Keratinocyte (primary cell): ENCODE measurements at regions not wholly inside any gene's neighbourhood (a gene's known extent, or its start where the extent isn't known, plus 50 kb on each side); places are given as distances from the start of the nearest gene placed in this dataset.

Experiments
- DNase-seq: peaks from one replicate; pipeline ENCODE4 v3.0.0-alpha.2; 2011; ENCODE audit warnings: low read depth, missing footprints, low spot score
- FAIRE-seq: peaks from 2 replicates; lab custom pipeline; 2011; peaks lifted over from hg19 to GRCh38; lab: Jason Lieb, UNC
- H2AFZ ChIP-seq: 2 replicates; pipeline ENCODE4 v1.6.0; 2012; ENCODE audit warnings: low read length, control low read depth, inconsistent platforms; ENCODE audit not compliant: control insufficient read depth
- H3K27ac ChIP-seq: 2 replicates; pipeline ENCODE4 v1.5.1; 2011; ENCODE audit warnings: low read length; ENCODE audit not compliant: control insufficient read depth, insufficient read depth
- H3K27me3 ChIP-seq: 3 replicates; pipeline ENCODE4 v1.6.0; 2011; ENCODE audit warnings: low read length; ENCODE audit not compliant: control insufficient read depth, insufficient read depth; ENCODE audit errors: extremely low read depth
- H3K36me3 ChIP-seq, 2 experiments: 2 replicates in 1 of 2; 3 replicates in 1 of 2; pipeline ENCODE4 v1.5.1; 2011; ENCODE audit warnings: low read length in 2 of 2, mild to moderate bottlenecking in 1 of 2; ENCODE audit not compliant: control insufficient read depth in 2 of 2, insufficient read depth in 2 of 2; ENCODE audit errors: extremely low read depth in 1 of 2
- H3K4me1 ChIP-seq: 3 replicates; pipeline ENCODE4 v1.5.1; 2011; ENCODE audit warnings: low read length; ENCODE audit not compliant: control insufficient read depth, insufficient read depth; ENCODE audit errors: extremely low read depth
- H3K4me2 ChIP-seq: 3 replicates; pipeline ENCODE4 v1.6.0; 2011; ENCODE audit warnings: low read depth, low read length; ENCODE audit not compliant: control insufficient read depth, insufficient read depth; ENCODE audit errors: extremely low read depth
- H3K4me3 ChIP-seq, 3 experiments: fragments of 200-600 bp in 1 of 3; sonication (generic) in 1 of 3; 2 replicates in 2 of 3; 3 replicates in 1 of 3; pipeline ENCODE4 v1.5.1; 2011 to 2016; ENCODE audit warnings: low read length in 3 of 3, mild to moderate bottlenecking in 3 of 3, control low read depth in 2 of 3, inconsistent platforms in 1 of 3, low read depth in 1 of 3, mixed read lengths in 1 of 3, mixed run types in 1 of 3, moderate library complexity in 1 of 3; ENCODE audit not compliant: control insufficient read depth in 2 of 3, insufficient read depth in 2 of 3; ENCODE audit errors: extremely low read depth in 1 of 3
- H3K79me2 ChIP-seq: 2 replicates; pipeline ENCODE4 v1.6.0; 2012; ENCODE audit warnings: low read length; ENCODE audit not compliant: control insufficient read depth, insufficient read depth
- H3K9ac ChIP-seq: 3 replicates; pipeline ENCODE4 v1.6.0; 2011; ENCODE audit warnings: low read length; ENCODE audit not compliant: control insufficient read depth, insufficient read depth; ENCODE audit errors: extremely low read depth
- H3K9me1 ChIP-seq: 3 replicates; pipeline ENCODE4 v1.6.0; 2011; ENCODE audit warnings: low read length; ENCODE audit not compliant: control insufficient read depth, insufficient read depth; ENCODE audit errors: extremely low read depth
- H3K9me3 ChIP-seq: 2 replicates; pipeline ENCODE4 v1.5.1; 2012; ENCODE audit warnings: low read depth, low read length; ENCODE audit not compliant: control insufficient read depth
- H4K20me1 ChIP-seq: 3 replicates; pipeline ENCODE4 v1.6.0; 2011; ENCODE audit warnings: low read length; ENCODE audit not compliant: control insufficient read depth, insufficient read depth; ENCODE audit errors: extremely low read depth
- CTCF ChIP-seq, 3 experiments: IDR thresholded peaks in 1 of 3; conservative IDR thresholded peaks in 1 of 3; optimal IDR thresholded peaks in 1 of 3; 2 replicates in 2 of 3; 3 replicates in 1 of 3; pipeline versions ENCODE3 to v1.5.1; 2011; ENCODE audit warnings: low read length in 3 of 3, mild to moderate bottlenecking in 3 of 3, moderate library complexity in 2 of 3, control low read depth in 1 of 3, inconsistent platforms in 1 of 3; ENCODE audit not compliant: insufficient read depth in 2 of 3; ENCODE audit errors: extremely low read depth in 1 of 3
- EZH2 ChIP-seq: IDR thresholded peaks from one replicate; pipeline ENCODE4 v1.6.1; 2012; ENCODE audit warnings: inconsistent platforms, mild to moderate bottlenecking, low read length, moderate library complexity
- dilution Hi-C: fragments of 300-500 bp; cut with MboI; formaldehyde crosslinking; loops from one replicate; pipeline ENCODE4 v1.7.0; 2020; ENCODE audit warnings: low sequenced_read_pairs; ENCODE audit not compliant: extremely low pct_ligation_motif_present

- TF ChIP-seq EZH2 (no peak), CTCF (optimal IDR thresholded peaks at IDR 0.05 in 1 of 3, IDR thresholded peaks at IDR 0.05 in 1 of 3, conservative IDR thresholded peaks at IDR 0.05 in 1 of 3; ENCODE audit: extremely low read depth in 1 of 3, insufficient read depth in 2 of 3, low read length in 3 of 3) (no peak)
- Histone ChIP-seq H3K4me1 (no peaks in the 10 kb centered on the region), H3K9me1 (no peaks in the 10 kb centered on the region), H3K4me2 (no peak overlapping the region), H3K27me3 (no peaks in the 10 kb centered on the region), H2AFZ (no peak overlapping the region), H4K20me1 (no peaks in the 10 kb centered on the region), H3K9ac (no peak overlapping the region), H3K4me3 (no peak overlapping the region), H3K36me3 (no peaks in the 10 kb centered on the region), H3K79me2 (no peaks in the 10 kb centered on the region), H3K9me3 (peaks cover 2% of the 10 kb centered on the region), H3K27ac (no peak overlapping the region)
- FAIRE-seq (no peak), DNase-seq (no peak)
- dilution Hi-C loops = no loop called here
These were observed 348.3 kb upstream of the TMCO5A start for GRCh38 chr15:37586011-37586583.

- DNase-seq = no peak
- no peaks in the 10 kb centered on the region for H3K79me2 ChIP-seq
- peaks cover 2% of the 10 kb centered on the region for H3K9me3 ChIP-seq
These were observed 347.5 kb upstream of the TMCO5A start for GRCh38 chr15:37586976-37587375.

More at GRCh38 chr15:37586976-37587375, 347.5 kb upstream of the TMCO5A start:
- Histone ChIP-seq H4K20me1 (no peaks in the 10 kb centered on the region), H3K9me1 (no peaks in the 10 kb centered on the region), H3K4me3 (no peak overlapping the region), H3K27ac (no peak overlapping the region), H3K4me2 (no peak overlapping the region), H3K9ac (no peak overlapping the region), H3K4me1 (no peaks in the 10 kb centered on the region), H3K36me3 (no peaks in the 10 kb centered on the region), H2AFZ (no peak overlapping the region), H3K27me3 (no peaks in the 10 kb centered on the region)
- no peak for TF ChIP-seq CTCF (optimal IDR thresholded peaks at IDR 0.05 in 1 of 3, IDR thresholded peaks at IDR 0.05 in 1 of 3, conservative IDR thresholded peaks at IDR 0.05 in 1 of 3; ENCODE audit: extremely low read depth in 1 of 3, insufficient read depth in 2 of 3, low read length in 3 of 3)
- TF ChIP-seq EZH2 = no peak
- dilution Hi-C loops = no loop called here
- no peak for FAIRE-seq
